ENCODE measurements at regions not wholly inside any gene's neighbourhood (a gene's known extent, or its start where the extent isn't known, plus 50 kb on each side); places are given as distances from the start of the nearest gene placed in this dataset.
"Not testable (repeated sequence)": the region's sequence is repeated elsewhere in the genome, so short reads cannot be mapped to it uniquely, and the experiment has no call there.

- ATAC-seq, result no peak
- H3K27ac ChIP-seq, result no peak overlapping the region
- no peaks in the 10 kb centered on the region for H3K27me3 ChIP-seq
- peaks cover 0 to 20% (median 0%) of the 10 kb centered on the region in 4 donors for H3K4me1 ChIP-seq
- no peak for DNase-seq
- intact Hi-C loops (cut with DNase I), result no loop called here
- H3K9me3 ChIP-seq, result no peaks in the 10 kb centered on the region
- no peak for TF ChIP-seq CTCF (IDR thresholded peaks at IDR 0.05)
- TF ChIP-seq POLR2A (IDR thresholded peaks at IDR 0.05), result no peak
- H3K36me3 ChIP-seq, result no peaks in the 10 kb centered on the region
- WGBS (ENCODE audit: insufficient coverage, low coverage, low lambda C conversion rate, missing lambda C conversion rate), result no CpG with 5 or more reads among the region's 2 CpGs
- H3K4me3 ChIP-seq, result no peak overlapping the region
Measured at GRCh38 chr15:79160211-79160610, 69.6 kb upstream of the RASGRF1 start.

GRCh38 chr15:79157631-79158592, 67.3 kb upstream of the RASGRF1 start:
- Histone ChIP-seq H3K27ac (no peak overlapping the region), H3K4me1 (peaks cover 0 to 11% (median 0%) of the 10 kb centered on the region in 4 donors), H3K9me3 (no peaks in the 10 kb centered on the region), H3K27me3 (no peaks in the 10 kb centered on the region), H3K36me3 (no peaks in the 10 kb centered on the region), H3K4me3 (no peak overlapping the region)
- no peak for TF ChIP-seq CTCF (IDR thresholded peaks at IDR 0.05)
- ATAC-seq (peak in 1 of 4 donors; percentile 12), DNase-seq (no peak)
- intact Hi-C loops (cut with DNase I), result no loop called here
- 71% methylated on average over 4 of the region's 13 CpGs for WGBS (ENCODE audit: insufficient coverage, low coverage, low lambda C conversion rate, missing lambda C conversion rate)

GRCh38 chr15:79156704-79157375, 66.3 kb upstream of the RASGRF1 start:
- DNase-seq, result no peak
- no peak overlapping the region for H3K27ac ChIP-seq
- no peak overlapping the region for H3K4me3 ChIP-seq
- H3K36me3 ChIP-seq, result no peaks in the 10 kb centered on the region
- H3K9me3 ChIP-seq, result no peaks in the 10 kb centered on the region
- peak in 3 of 4 donors; percentile 46 to 61 (median 56) for ATAC-seq
- intact Hi-C loops (cut with DNase I), result no loop called here
- no peak for TF ChIP-seq POLR2A (IDR thresholded peaks at IDR 0.05)
- no peak for TF ChIP-seq CTCF (IDR thresholded peaks at IDR 0.05)
- 60% methylated on average over 1 of the region's 7 CpGs for WGBS (ENCODE audit: insufficient coverage, low coverage, low lambda C conversion rate, missing lambda C conversion rate)
- H3K27me3 ChIP-seq, result no peaks in the 10 kb centered on the region
- H3K4me1 ChIP-seq, result peaks cover 0 to 3% (median 0%) of the 10 kb centered on the region in 4 donors

GRCh38 chr15:79154483-79155135, 64.0 kb upstream of the RASGRF1 start:
- Histone ChIP-seq H3K36me3 (no peaks in the 10 kb centered on the region), H3K27me3 (no peaks in the 10 kb centered on the region), H3K4me3 (no peak overlapping the region), H3K9me3 (no peaks in the 10 kb centered on the region), H3K4me1 (no peaks in the 10 kb centered on the region), H3K27ac (no peak overlapping the region)
- ATAC-seq, result no peak
- no peak for DNase-seq
- 32% methylated on average over 9 of the region's 9 CpGs for WGBS (ENCODE audit: insufficient coverage, low coverage, low lambda C conversion rate, missing lambda C conversion rate)
- intact Hi-C loops (cut with DNase I), result no loop called here
- no peak for TF ChIP-seq CTCF (IDR thresholded peaks at IDR 0.05)
- no peak for TF ChIP-seq POLR2A (IDR thresholded peaks at IDR 0.05)

- ATAC-seq; H3K4me1 ChIP-seq; H3K27ac ChIP-seq; H3K36me3 ChIP-seq; intact Hi-C loops (cut with DNase I); H3K4me3 ChIP-seq; H3K9me3 ChIP-seq; DNase-seq; H3K27me3 ChIP-seq: not testable (repeated sequence)
- 89% methylated on average over 1 of the region's 1 CpG for WGBS (ENCODE audit: insufficient coverage, low coverage, low lambda C conversion rate, missing lambda C conversion rate)
Measured at GRCh38 chr15:79144290-79144689, 53.7 kb upstream of the RASGRF1 start.

Measured in right lobe of liver (tissue), 6 donors.